ENCODE measurements at regions not wholly inside any gene's neighbourhood (a gene's known extent, or its start where the extent isn't known, plus 50 kb on each side); places are given as distances from the start of the nearest gene placed in this dataset.

DNA sequence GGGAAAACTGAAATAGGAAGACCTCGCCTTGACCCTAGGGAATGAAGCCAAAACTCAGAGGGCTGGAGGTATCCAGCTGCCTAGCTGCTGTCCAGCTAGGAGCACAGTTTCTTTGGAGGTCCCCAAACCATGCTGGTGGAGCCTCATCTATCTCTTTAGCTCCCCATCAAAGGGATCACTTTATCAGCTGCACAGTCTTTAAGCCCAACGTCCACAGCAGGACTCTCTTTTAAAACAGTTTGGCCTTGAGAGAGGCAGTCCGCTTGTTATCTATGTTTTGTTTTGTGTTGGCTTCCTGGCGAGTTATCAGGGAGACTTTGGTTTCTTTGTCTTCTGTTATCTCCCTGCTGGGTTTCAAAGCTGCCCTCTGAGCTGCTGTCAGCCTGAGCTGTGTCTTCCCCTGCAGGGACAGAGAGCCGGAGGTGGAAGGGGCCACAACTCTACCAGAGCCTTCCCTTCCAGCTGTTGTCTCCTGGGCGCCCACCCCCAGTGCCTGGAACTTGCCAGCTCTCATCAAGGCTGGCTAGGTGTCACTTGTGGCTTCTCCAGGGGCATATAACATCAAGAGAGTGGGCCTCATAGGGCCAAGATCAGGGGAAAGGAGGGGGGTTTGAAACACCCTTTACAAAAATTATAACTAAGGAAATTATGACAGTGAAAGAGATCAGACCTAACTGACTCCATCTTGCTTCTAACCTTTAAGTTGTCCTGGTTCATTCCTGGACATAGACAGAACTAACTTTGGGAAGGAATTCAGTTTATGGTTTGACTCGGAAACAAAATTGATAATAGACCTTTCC lies 61.4 kb upstream of the C15orf39 start (continued):
- TF ChIP-seq, protein P1, sequence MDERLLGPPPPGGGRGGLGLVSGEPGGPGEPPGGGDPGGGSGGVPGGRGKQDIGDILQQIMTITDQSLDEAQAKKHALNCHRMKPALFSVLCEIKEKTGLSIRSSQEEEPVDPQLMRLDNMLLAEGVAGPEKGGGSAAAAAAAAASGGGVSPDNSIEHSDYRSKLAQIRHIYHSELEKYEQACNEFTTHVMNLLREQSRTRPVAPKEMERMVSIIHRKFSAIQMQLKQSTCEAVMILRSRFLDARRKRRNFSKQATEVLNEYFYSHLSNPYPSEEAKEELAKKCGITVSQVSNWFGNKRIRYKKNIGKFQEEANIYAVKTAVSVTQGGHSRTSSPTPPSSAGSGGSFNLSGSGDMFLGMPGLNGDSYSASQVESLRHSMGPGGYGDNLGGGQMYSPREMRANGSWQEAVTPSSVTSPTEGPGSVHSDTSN (CRISPR knock-in tag; IDR thresholded peaks at IDR 0.05) = 0 out of 2 replicates have a peak, but pooled peaks have one; percentile 14
- TF ChIP-seq, protein P2, sequence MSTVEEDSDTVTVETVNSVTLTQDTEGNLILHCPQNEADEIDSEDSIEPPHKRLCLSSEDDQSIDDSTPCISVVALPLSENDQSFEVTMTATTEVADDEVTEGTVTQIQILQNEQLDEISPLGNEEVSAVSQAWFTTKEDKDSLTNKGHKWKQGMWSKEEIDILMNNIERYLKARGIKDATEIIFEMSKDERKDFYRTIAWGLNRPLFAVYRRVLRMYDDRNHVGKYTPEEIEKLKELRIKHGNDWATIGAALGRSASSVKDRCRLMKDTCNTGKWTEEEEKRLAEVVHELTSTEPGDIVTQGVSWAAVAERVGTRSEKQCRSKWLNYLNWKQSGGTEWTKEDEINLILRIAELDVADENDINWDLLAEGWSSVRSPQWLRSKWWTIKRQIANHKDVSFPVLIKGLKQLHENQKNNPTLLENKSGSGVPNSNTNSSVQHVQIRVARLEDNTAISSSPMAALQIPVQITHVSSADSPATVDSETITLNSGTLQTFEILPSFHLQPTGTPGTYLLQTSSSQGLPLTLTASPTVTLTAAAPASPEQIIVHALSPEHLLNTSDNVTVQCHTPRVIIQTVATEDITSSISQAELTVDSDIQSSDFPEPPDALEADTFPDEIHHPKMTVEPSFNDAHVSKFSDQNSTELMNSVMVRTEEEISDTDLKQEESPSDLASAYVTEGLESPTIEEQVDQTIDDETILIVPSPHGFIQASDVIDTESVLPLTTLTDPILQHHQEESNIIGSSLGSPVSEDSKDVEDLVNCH (CRISPR knock-in tag; IDR thresholded peaks at IDR 0.05) = no peak
- TF ChIP-seq IKZF4 (CRISPR knock-in tag; IDR thresholded peaks at IDR 0.05; ENCODE audit: borderline replicate concordance, low read depth, not compliant biosample characterization) (no peak), JARID2 (CRISPR knock-in tag; IDR thresholded peaks at IDR 0.05; ENCODE audit: insufficient replicate concordance) (no peak), ZFP36L2 (CRISPR knock-in tag; IDR thresholded peaks at IDR 0.05) (no peak), SKI (IDR thresholded peaks at IDR 0.05; ENCODE audit: partially characterized antibody) (peak; percentile 43), NFATC3 (CRISPR knock-in tag; IDR thresholded peaks at IDR 0.05) (no peak), ZNF10 (CRISPR knock-in tag; IDR thresholded peaks at IDR 0.05; ENCODE audit: borderline replicate concordance, low read depth) (no peak), ZNF556 (CRISPR knock-in tag; IDR thresholded peaks at IDR 0.05; ENCODE audit: borderline replicate concordance) (no peak; the same call in 1 of the 2 replicates), ZNF83 (CRISPR knock-in tag; IDR thresholded peaks at IDR 0.05; ENCODE audit: borderline replicate concordance) (no peak)
- TF ChIP-seq, protein P3, sequence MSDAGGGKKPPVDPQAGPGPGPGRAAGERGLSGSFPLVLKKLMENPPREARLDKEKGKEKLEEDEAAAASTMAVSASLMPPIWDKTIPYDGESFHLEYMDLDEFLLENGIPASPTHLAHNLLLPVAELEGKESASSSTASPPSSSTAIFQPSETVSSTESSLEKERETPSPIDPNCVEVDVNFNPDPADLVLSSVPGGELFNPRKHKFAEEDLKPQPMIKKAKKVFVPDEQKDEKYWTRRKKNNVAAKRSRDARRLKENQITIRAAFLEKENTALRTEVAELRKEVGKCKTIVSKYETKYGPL (CRISPR knock-in tag; IDR thresholded peaks at IDR 0.05) = no peak
- TF ChIP-seq, protein P4, sequence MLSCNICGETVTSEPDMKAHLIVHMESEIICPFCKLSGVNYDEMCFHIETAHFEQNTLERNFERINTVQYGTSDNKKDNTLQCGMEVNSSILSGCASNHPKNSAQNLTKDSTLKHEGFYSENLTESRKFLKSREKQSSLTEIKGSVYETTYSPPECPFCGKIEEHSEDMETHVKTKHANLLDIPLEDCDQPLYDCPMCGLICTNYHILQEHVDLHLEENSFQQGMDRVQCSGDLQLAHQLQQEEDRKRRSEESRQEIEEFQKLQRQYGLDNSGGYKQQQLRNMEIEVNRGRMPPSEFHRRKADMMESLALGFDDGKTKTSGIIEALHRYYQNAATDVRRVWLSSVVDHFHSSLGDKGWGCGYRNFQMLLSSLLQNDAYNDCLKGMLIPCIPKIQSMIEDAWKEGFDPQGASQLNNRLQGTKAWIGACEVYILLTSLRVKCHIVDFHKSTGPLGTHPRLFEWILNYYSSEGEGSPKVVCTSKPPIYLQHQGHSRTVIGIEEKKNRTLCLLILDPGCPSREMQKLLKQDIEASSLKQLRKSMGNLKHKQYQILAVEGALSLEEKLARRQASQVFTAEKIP (CRISPR knock-in tag; IDR thresholded peaks at IDR 0.05; ENCODE audit: borderline replicate concordance) = no peak
- TF ChIP-seq, protein P5, sequence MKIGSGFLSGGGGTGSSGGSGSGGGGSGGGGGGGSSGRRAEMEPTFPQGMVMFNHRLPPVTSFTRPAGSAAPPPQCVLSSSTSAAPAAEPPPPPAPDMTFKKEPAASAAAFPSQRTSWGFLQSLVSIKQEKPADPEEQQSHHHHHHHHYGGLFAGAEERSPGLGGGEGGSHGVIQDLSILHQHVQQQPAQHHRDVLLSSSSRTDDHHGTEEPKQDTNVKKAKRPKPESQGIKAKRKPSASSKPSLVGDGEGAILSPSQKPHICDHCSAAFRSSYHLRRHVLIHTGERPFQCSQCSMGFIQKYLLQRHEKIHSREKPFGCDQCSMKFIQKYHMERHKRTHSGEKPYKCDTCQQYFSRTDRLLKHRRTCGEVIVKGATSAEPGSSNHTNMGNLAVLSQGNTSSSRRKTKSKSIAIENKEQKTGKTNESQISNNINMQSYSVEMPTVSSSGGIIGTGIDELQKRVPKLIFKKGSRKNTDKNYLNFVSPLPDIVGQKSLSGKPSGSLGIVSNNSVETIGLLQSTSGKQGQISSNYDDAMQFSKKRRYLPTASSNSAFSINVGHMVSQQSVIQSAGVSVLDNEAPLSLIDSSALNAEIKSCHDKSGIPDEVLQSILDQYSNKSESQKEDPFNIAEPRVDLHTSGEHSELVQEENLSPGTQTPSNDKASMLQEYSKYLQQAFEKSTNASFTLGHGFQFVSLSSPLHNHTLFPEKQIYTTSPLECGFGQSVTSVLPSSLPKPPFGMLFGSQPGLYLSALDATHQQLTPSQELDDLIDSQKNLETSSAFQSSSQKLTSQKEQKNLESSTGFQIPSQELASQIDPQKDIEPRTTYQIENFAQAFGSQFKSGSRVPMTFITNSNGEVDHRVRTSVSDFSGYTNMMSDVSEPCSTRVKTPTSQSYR (CRISPR knock-in tag; IDR thresholded peaks at IDR 0.05; ENCODE audit: borderline replicate concordance) = peak; percentile 31; the same call in 1 of the 2 replicates
- TF ChIP-seq, protein P6, sequence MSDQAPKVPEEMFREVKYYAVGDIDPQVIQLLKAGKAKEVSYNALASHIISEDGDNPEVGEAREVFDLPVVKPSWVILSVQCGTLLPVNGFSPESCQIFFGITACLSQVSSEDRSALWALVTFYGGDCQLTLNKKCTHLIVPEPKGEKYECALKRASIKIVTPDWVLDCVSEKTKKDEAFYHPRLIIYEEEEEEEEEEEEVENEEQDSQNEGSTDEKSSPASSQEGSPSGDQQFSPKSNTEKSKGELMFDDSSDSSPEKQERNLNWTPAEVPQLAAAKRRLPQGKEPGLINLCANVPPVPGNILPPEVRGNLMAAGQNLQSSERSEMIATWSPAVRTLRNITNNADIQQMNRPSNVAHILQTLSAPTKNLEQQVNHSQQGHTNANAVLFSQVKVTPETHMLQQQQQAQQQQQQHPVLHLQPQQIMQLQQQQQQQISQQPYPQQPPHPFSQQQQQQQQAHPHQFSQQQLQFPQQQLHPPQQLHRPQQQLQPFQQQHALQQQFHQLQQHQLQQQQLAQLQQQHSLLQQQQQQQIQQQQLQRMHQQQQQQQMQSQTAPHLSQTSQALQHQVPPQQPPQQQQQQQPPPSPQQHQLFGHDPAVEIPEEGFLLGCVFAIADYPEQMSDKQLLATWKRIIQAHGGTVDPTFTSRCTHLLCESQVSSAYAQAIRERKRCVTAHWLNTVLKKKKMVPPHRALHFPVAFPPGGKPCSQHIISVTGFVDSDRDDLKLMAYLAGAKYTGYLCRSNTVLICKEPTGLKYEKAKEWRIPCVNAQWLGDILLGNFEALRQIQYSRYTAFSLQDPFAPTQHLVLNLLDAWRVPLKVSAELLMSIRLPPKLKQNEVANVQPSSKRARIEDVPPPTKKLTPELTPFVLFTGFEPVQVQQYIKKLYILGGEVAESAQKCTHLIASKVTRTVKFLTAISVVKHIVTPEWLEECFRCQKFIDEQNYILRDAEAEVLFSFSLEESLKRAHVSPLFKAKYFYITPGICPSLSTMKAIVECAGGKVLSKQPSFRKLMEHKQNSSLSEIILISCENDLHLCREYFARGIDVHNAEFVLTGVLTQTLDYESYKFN (CRISPR knock-in tag; conservative IDR thresholded peaks at IDR 0.05) = peak; percentile 99

All from HepG2 (cell line).